Stimulated activated CD8-positive, alpha-beta memory T cell treated with anti-CD3 and anti-CD28 coated beads, Interleukin-4, amount 100 ng/mL, for 1 hour (primary cell): ENCODE measurements at regions not wholly inside any gene's neighbourhood (a gene's known extent, or its start where the extent isn't known, plus 50 kb on each side); places are given as distances from the start of the nearest gene placed in this dataset.

Source experiments
- DNase-seq, 2 donors: peaks; one replicate each; pipeline ENCODE4 v3.0.0-alpha.2; 2020; ENCODE audit warnings: low read depth in 2 of 2, low spot score in 1 of 2

- DNase-seq = no peak
These were observed 869.4 kb upstream of the PHF14 start for GRCh38 chr7:10104292-10104691.

GRCh38 chr7:10106609-10107008, 867.1 kb upstream of the PHF14 start:
- no peak for DNase-seq

- no peak for DNase-seq
These were observed 857.2 kb upstream of the PHF14 start for GRCh38 chr7:10116511-10116910.

GRCh38 chr7:10117815-10118214, 855.9 kb upstream of the PHF14 start:
- DNase-seq = no peak

- no peak for DNase-seq
These were observed 852.7 kb upstream of the PHF14 start for GRCh38 chr7:10120936-10121335.

- DNase-seq = no peak
These were observed 852.0 kb upstream of the PHF14 start for GRCh38 chr7:10121631-10122030.

GRCh38 chr7:10122551-10123100, 851.0 kb upstream of the PHF14 start:
- no peak for DNase-seq

GRCh38 chr7:10128748-10129147, 844.9 kb upstream of the PHF14 start:
- no peak for DNase-seq

GRCh38 chr7:10138087-10138854, 835.4 kb upstream of the PHF14 start:
- DNase-seq = no peak

- DNase-seq = no peak
These were observed 827.4 kb upstream of the PHF14 start for GRCh38 chr7:10146271-10146670.

- no peak for DNase-seq
These were observed 816.7 kb upstream of the PHF14 start for GRCh38 chr7:10156972-10157371.

- no peak for DNase-seq
These were observed 791.7 kb upstream of the PHF14 start for GRCh38 chr7:10181996-10182395.

- no peak for DNase-seq
These were observed 781.6 kb upstream of the PHF14 start for GRCh38 chr7:10192074-10192473.

GRCh38 chr7:10205696-10206095, 768.0 kb upstream of the PHF14 start:
- no peak for DNase-seq

GRCh38 chr7:10210000-10210399, 763.7 kb upstream of the PHF14 start:
- DNase-seq = no peak

GRCh38 chr7:10211016-10211415, 762.7 kb upstream of the PHF14 start:
- DNase-seq = no peak

GRCh38 chr7:10211861-10212260, 761.8 kb upstream of the PHF14 start:
- no peak for DNase-seq

GRCh38 chr7:10212649-10213048, 761.0 kb upstream of the PHF14 start:
- no peak for DNase-seq

GRCh38 chr7:10216462-10216861, 757.2 kb upstream of the PHF14 start:
- no peak for DNase-seq

GRCh38 chr7:10221084-10221483, 752.6 kb upstream of the PHF14 start:
- DNase-seq = no peak

- DNase-seq = no peak
These were observed 750.7 kb upstream of the PHF14 start for GRCh38 chr7:10222976-10223375.

- DNase-seq = no peak
These were observed 748.4 kb upstream of the PHF14 start for GRCh38 chr7:10225275-10225674.

GRCh38 chr7:10237306-10237705, 736.4 kb upstream of the PHF14 start:
- no peak for DNase-seq
